Peyer's patch (tissue), 4 donors: ENCODE measurements at regions not wholly inside any gene's neighbourhood (a gene's known extent, or its start where the extent isn't known, plus 50 kb on each side); places are given as distances from the start of the nearest gene placed in this dataset.

ENCODE experiments used
- DNase-seq, 3 donors: peaks; one replicate each; pipeline ENCODE4 v3.0.0-alpha.2; 2017 to 2019
- H3K27ac ChIP-seq, 4 donors: fragments of 200-600 bp; sonication (generic); one replicate each; pipeline ENCODE4 v1.5.1; 2016 to 2019
- H3K27me3 ChIP-seq, 2 donors: fragments of 200-600 bp; sonication (generic); one replicate each; pipeline ENCODE4 v1.5.1; 2019
- H3K36me3 ChIP-seq, 3 donors: fragments of 200-600 bp; sonication (generic); one replicate each; pipeline ENCODE4 v1.5.1; 2016 to 2019
- H3K4me1 ChIP-seq, 4 donors: fragments of 200-600 bp; sonication (generic); one replicate each; pipeline ENCODE4 v1.5.1; 2016 to 2019
- H3K4me3 ChIP-seq, 4 donors: fragments of 200-600 bp; sonication (generic); 1 replicate in 3 of 4; 2 replicates in 1 of 4; pipeline ENCODE4 v1.5.1; 2016 to 2019; ENCODE audit warnings: mild to moderate bottlenecking in 1 of 4
- H3K9me3 ChIP-seq, 4 donors: fragments of 200-600 bp; sonication (generic); one replicate each; pipeline ENCODE4 v1.5.1; 2016 to 2019; ENCODE audit warnings: mild to moderate bottlenecking in 1 of 4
- CTCF ChIP-seq, 6 experiments: fragments of 450-650 bp in 4 of 6; fragments of 200-600 bp in 2 of 6; sonication (generic) in 1 of 6; IDR thresholded peaks; one replicate each; pipeline ENCODE4 v1.5.1; 2017 to 2019; ENCODE audit warnings: antibody characterized with exemption in 6 of 6, mild to moderate bottlenecking in 3 of 6, moderate library complexity in 1 of 6
- POLR2A ChIP-seq, 2 donors: fragments of 450-650 bp; IDR thresholded peaks; one replicate each; pipeline ENCODE4 v1.5.1; 2017; ENCODE audit warnings: antibody characterized with exemption in 2 of 2, mild to moderate bottlenecking in 2 of 2, moderate library complexity in 2 of 2

- no peaks in the 10 kb centered on the region for H3K9me3 ChIP-seq
- TF ChIP-seq POLR2A (IDR thresholded peaks at IDR 0.05) (no peak), CTCF (IDR thresholded peaks at IDR 0.05) (no peak)
- no peak overlapping the region for H3K4me3 ChIP-seq
- DNase-seq = no peak
- H3K27me3 ChIP-seq = no peaks in the 10 kb centered on the region
- H3K4me1 ChIP-seq = no peaks in the 10 kb centered on the region
- no peaks in the 10 kb centered on the region for H3K36me3 ChIP-seq
- H3K27ac ChIP-seq = no peak overlapping the region
Observed at GRCh38 chr19:41495589-41495988, 52.6 kb downstream of the ERICH4 start.

- H3K27me3 ChIP-seq = no peaks in the 10 kb centered on the region
- no peaks in the 10 kb centered on the region for H3K4me1 ChIP-seq
- TF ChIP-seq CTCF (IDR thresholded peaks at IDR 0.05) (no peak), POLR2A (IDR thresholded peaks at IDR 0.05) (no peak)
- H3K9me3 ChIP-seq = no peaks in the 10 kb centered on the region
- DNase-seq = no peak
- peak overlapping the region in 3 of 4 donors; percentile 2 to 61 (median 10) for H3K27ac ChIP-seq
- no peaks in the 10 kb centered on the region for H3K36me3 ChIP-seq
- H3K4me3 ChIP-seq = peak overlapping the region in 2 of 4 donors; percentile 19 to 29
Observed at GRCh38 chr19:41499899-41500298, 56.9 kb downstream of the ERICH4 start.

GRCh38 chr19:41500443-41500842, 57.5 kb downstream of the ERICH4 start:
- H3K4me3 ChIP-seq = peak overlapping the region in 2 of 4 donors; percentile 19 to 29
- peak overlapping the region in 3 of 4 donors; percentile 2 to 61 (median 57) for H3K27ac ChIP-seq
- no peaks in the 10 kb centered on the region for H3K27me3 ChIP-seq
- no peaks in the 10 kb centered on the region for H3K4me1 ChIP-seq
- H3K36me3 ChIP-seq = no peaks in the 10 kb centered on the region
- H3K9me3 ChIP-seq = no peaks in the 10 kb centered on the region
- DNase-seq = no peak
- no peak for TF ChIP-seq CTCF (IDR thresholded peaks at IDR 0.05)
- no peak for TF ChIP-seq POLR2A (IDR thresholded peaks at IDR 0.05)

DNA sequence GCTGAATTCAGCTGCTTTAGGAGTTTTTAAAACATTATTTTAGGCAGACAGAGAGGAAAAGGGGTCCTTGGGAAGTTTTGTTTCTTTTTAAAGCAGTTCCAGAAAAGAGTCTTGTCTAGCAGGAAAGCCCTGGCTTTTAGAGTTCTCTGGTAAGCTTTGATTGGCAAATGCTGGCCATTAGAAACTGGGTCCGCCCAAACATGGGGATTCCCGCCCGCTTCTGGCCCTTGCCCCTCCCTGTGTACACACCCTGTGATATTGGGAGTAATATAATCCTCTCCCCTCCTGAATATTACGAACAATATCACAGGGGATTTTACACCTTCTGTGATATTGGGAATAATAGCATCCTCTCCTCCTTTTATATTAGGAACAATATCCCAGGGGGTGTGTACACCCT, 58.9 kb downstream of the ERICH4 start:
- no peaks in the 10 kb centered on the region for H3K4me1 ChIP-seq
- no peak overlapping the region for H3K27ac ChIP-seq
- no peak for TF ChIP-seq CTCF (IDR thresholded peaks at IDR 0.05)
- no peak for TF ChIP-seq POLR2A (IDR thresholded peaks at IDR 0.05)
- H3K9me3 ChIP-seq = no peaks in the 10 kb centered on the region
- DNase-seq = no peak
- no peaks in the 10 kb centered on the region for H3K27me3 ChIP-seq
- H3K4me3 ChIP-seq = no peak overlapping the region
- H3K36me3 ChIP-seq = no peaks in the 10 kb centered on the region

DNA sequence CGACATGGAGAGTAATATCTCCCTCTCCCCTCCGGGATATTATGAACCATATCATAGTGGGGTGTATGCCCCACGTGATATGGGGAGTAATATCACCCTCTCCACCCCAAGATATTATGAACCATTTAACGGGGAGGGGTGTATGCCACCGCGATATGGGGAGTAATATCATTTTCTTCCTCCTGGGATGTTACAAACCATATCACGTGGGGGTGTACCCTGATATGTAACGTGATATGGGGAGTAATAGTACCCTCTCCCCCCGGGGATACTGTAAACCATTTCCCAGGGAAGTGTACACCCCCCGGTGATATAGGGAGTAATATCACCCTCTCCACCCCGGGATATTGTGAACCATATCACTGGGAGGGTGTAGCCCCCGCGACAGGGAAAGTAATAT, 62.1 kb downstream of the ERICH4 start:
- H3K9me3 ChIP-seq = no peaks in the 10 kb centered on the region
- no peaks in the 10 kb centered on the region for H3K36me3 ChIP-seq
- H3K27me3 ChIP-seq = no peaks in the 10 kb centered on the region
- no peak overlapping the region for H3K27ac ChIP-seq
- H3K4me3 ChIP-seq = no peak overlapping the region
- TF ChIP-seq CTCF (IDR thresholded peaks at IDR 0.05) (no peak), POLR2A (IDR thresholded peaks at IDR 0.05) (no peak)
- H3K4me1 ChIP-seq = no peaks in the 10 kb centered on the region
- no peak for DNase-seq

DNA sequence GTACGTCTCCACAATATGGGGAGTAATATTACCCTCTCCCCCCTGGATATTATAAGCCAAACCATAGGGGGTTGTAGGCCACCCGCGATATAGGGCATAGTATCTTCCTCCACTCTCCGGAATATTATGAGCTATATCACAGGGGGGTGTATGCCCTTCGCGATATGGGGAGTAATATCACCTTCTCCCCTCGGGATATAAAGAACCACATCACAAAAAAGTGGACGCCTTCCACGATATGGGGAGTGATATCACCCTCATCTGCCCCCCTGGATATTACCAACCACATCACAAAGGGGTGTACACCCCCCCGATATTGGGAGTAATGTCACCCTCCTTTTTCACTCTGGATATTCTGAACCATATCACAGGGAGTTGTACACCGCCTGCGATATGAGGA, 65.5 kb upstream of the CEACAM21 start:
- H3K9me3 ChIP-seq = no peaks in the 10 kb centered on the region
- no peak overlapping the region for H3K4me3 ChIP-seq
- DNase-seq = no peak
- no peaks in the 10 kb centered on the region for H3K36me3 ChIP-seq
- no peak overlapping the region for H3K27ac ChIP-seq
- H3K27me3 ChIP-seq = no peaks in the 10 kb centered on the region
- TF ChIP-seq CTCF (IDR thresholded peaks at IDR 0.05) (no peak), POLR2A (IDR thresholded peaks at IDR 0.05) (no peak)
- H3K4me1 ChIP-seq = no peaks in the 10 kb centered on the region
